NCI-H1436 treated with DMSO at 0.1 percent for 48 hours (cell line): ENCODE measurements at regions not wholly inside any gene's neighbourhood (a gene's known extent, or its start where the extent isn't known, plus 50 kb on each side); places are given as distances from the start of the nearest gene placed in this dataset.
A peak's percentile ranks its signal among the peaks of the same experiment; 100 is the strongest.

Source experiments
- DNase-seq: peaks from one replicate; lab custom pipeline; 2025; lab: John Stamatoyannopoulos, UW

GRCh38 chr9:11323457-11323856 is 710.7 kb upstream of the PTPRD start:
- no peak for DNase-seq

- DNase-seq, result no peak
Measured at GRCh38 chr9:11326231-11326630, 713.4 kb upstream of the PTPRD start.

GRCh38 chr9:11328326-11328725 is 715.5 kb upstream of the PTPRD start:
- DNase-seq, result no peak

- DNase-seq, result no peak
Measured at GRCh38 chr9:11335011-11335410, 722.2 kb upstream of the PTPRD start.

- DNase-seq, result no peak
Measured at GRCh38 chr9:11338130-11338529, 725.3 kb upstream of the PTPRD start.

GRCh38 chr9:11340654-11341053 is 727.9 kb upstream of the PTPRD start:
- no peak for DNase-seq

GRCh38 chr9:11347437-11347836 is 734.6 kb upstream of the PTPRD start:
- DNase-seq, result no peak

- no peak for DNase-seq
Measured at GRCh38 chr9:11348366-11348765, 735.6 kb upstream of the PTPRD start.

- no peak for DNase-seq
Measured at GRCh38 chr9:11349187-11349586, 736.4 kb upstream of the PTPRD start.

- DNase-seq, result peak; percentile 71
Measured at GRCh38 chr9:11352612-11353011, 739.8 kb upstream of the PTPRD start.

- DNase-seq, result no peak
Measured at GRCh38 chr9:11356067-11356466, 743.3 kb upstream of the PTPRD start.

GRCh38 chr9:11366585-11367129 is 753.9 kb upstream of the PTPRD start:
- no peak for DNase-seq

- DNase-seq, result no peak
Measured at GRCh38 chr9:11374926-11375325, 762.1 kb upstream of the PTPRD start.

- DNase-seq, result no peak
Measured at GRCh38 chr9:11402621-11403020, 789.8 kb upstream of the PTPRD start.

GRCh38 chr9:11414241-11414640 is 801.4 kb upstream of the PTPRD start:
- no peak for DNase-seq

GRCh38 chr9:11417782-11418181 is 805.0 kb upstream of the PTPRD start:
- DNase-seq, result no peak

GRCh38 chr9:11431490-11431889 is 818.7 kb upstream of the PTPRD start:
- no peak for DNase-seq

GRCh38 chr9:11432361-11432760 is 819.6 kb upstream of the PTPRD start:
- no peak for DNase-seq

GRCh38 chr9:11443631-11444030 is 830.8 kb upstream of the PTPRD start:
- DNase-seq, result no peak

GRCh38 chr9:11457825-11458790 is 845.3 kb upstream of the PTPRD start:
- DNase-seq, result no peak

GRCh38 chr9:11469745-11470144 is 856.9 kb upstream of the PTPRD start:
- no peak for DNase-seq

- no peak for DNase-seq
Measured at GRCh38 chr9:11471321-11471720, 858.5 kb upstream of the PTPRD start.

- no peak for DNase-seq
Measured at GRCh38 chr9:11500780-11501179, 888.0 kb upstream of the PTPRD start.

GRCh38 chr9:11506980-11507379 is 894.2 kb upstream of the PTPRD start:
- DNase-seq, result no peak
